ENCODE measurements at regions not wholly inside any gene's neighbourhood (a gene's known extent, or its start where the extent isn't known, plus 50 kb on each side); places are given as distances from the start of the nearest gene placed in this dataset.
A peak's percentile ranks its signal among the peaks of the same experiment; 100 is the strongest.
"Not testable (repeated sequence)": the region's sequence is repeated elsewhere in the genome, so short reads cannot be mapped to it uniquely, and the experiment has no call there.

- no peak overlapping the region for H3K4me3 ChIP-seq (replicated peaks; ENCODE audit: low read depth, low read length)
- TF ChIP-seq CTCF (IDR thresholded peaks at IDR 0.05; ENCODE audit: low read length, missing control alignments), result no peak
- peak; percentile 62 for DNase-seq (ENCODE audit: low read depth)
Observed at GRCh38 chr3:43236008-43236407, 50.3 kb upstream of the SNRK start.

GRCh38 chr3:43233062-43233461 is 53.3 kb upstream of the SNRK start:
- DNase-seq (ENCODE audit: low read depth), result no peak
- no peak for TF ChIP-seq CTCF (IDR thresholded peaks at IDR 0.05; ENCODE audit: low read length, missing control alignments)
- H3K4me3 ChIP-seq (replicated peaks; ENCODE audit: low read depth, low read length), result no peak overlapping the region

GRCh38 chr3:43231276-43232000 is 54.9 kb upstream of the SNRK start:
- DNase-seq (ENCODE audit: low read depth), result peak; percentile 53
- no peak overlapping the region for H3K4me3 ChIP-seq (replicated peaks; ENCODE audit: low read depth, low read length)
- TF ChIP-seq CTCF (IDR thresholded peaks at IDR 0.05; ENCODE audit: low read length, missing control alignments), result no peak

GRCh38 chr3:43229865-43230264 is 56.5 kb upstream of the SNRK start:
- not testable (repeated sequence) for H3K4me3 ChIP-seq (replicated peaks; ENCODE audit: low read depth, low read length); DNase-seq (ENCODE audit: low read depth)

- H3K4me3 ChIP-seq (replicated peaks; ENCODE audit: low read depth, low read length); DNase-seq (ENCODE audit: low read depth): not testable (repeated sequence)
Observed at GRCh38 chr3:43227685-43228084, 58.7 kb upstream of the SNRK start.

- no peak for TF ChIP-seq CTCF (IDR thresholded peaks at IDR 0.05; ENCODE audit: low read length, missing control alignments)
- no peak for DNase-seq (ENCODE audit: low read depth)
- no peak overlapping the region for H3K4me3 ChIP-seq (replicated peaks; ENCODE audit: low read depth, low read length)
Observed at GRCh38 chr3:43224405-43225073, 61.8 kb upstream of the SNRK start.

GRCh38 chr3:43223670-43224364 is 62.5 kb upstream of the SNRK start:
- H3K4me3 ChIP-seq (replicated peaks; ENCODE audit: low read depth, low read length), result no peak overlapping the region
- peak; percentile 64 for DNase-seq (ENCODE audit: low read depth)
- TF ChIP-seq CTCF (IDR thresholded peaks at IDR 0.05; ENCODE audit: low read length, missing control alignments), result peak; percentile 64

All from fibroblast of pulmonary artery (primary cell).